ENCODE measurements at regions not wholly inside any gene's neighbourhood (a gene's known extent, or its start where the extent isn't known, plus 50 kb on each side); places are given as distances from the start of the nearest gene placed in this dataset.
"Not testable (repeated sequence)": the region's sequence is repeated elsewhere in the genome, so short reads cannot be mapped to it uniquely, and the experiment has no call there.

- Histone ChIP-seq H2AFZ (ENCODE audit: low read length) (peak overlapping the region; percentile 92), H3K79me2 (ENCODE audit: low read length) (no peaks in the 10 kb centered on the region), H3K4me2 (ENCODE audit: low read depth, low read length, poor library complexity, severe bottlenecking) (no peak overlapping the region), H3K9me2 (replicated peaks; ENCODE audit: insufficient read depth, low read length) (no peaks in the 10 kb centered on the region), H3K36me3 (ENCODE audit: insufficient read depth, low read length) (no peaks in the 10 kb centered on the region), H3K9me3 (ENCODE audit: low read length) (no peaks in the 10 kb centered on the region), H3K27me3 (ENCODE audit: low read length) (no peaks in the 10 kb centered on the region), H3K4me3 (ENCODE audit: low read length) (no peak overlapping the region), H3K4me1 (ENCODE audit: low read length) (peaks cover 34% of the 10 kb centered on the region), H3K9ac (ENCODE audit: low read length) (no peak overlapping the region), H3K27ac (ENCODE audit: low read length) (no peak overlapping the region), H4K20me1 (ENCODE audit: insufficient read depth, low read depth, low read length) (no peaks in the 10 kb centered on the region)
- peak; percentile 74 for DNase-seq
These were observed 109.2 kb downstream of the ATXN7L3B start for GRCh38 chr12:74646831-74647230.

- H3K27me3 ChIP-seq (ENCODE audit: low read length): no peaks in the 10 kb centered on the region
- no peaks in the 10 kb centered on the region for H3K9me3 ChIP-seq (ENCODE audit: low read length)
- no peak overlapping the region for H3K9ac ChIP-seq (ENCODE audit: low read length)
- H3K4me3 ChIP-seq (ENCODE audit: low read length): no peak overlapping the region
- H3K9me2 ChIP-seq (replicated peaks; ENCODE audit: insufficient read depth, low read length): no peaks in the 10 kb centered on the region
- peaks cover 30% of the 10 kb centered on the region for H3K4me1 ChIP-seq (ENCODE audit: low read length)
- peak overlapping the region; percentile 92 for H2AFZ ChIP-seq (ENCODE audit: low read length)
- no peaks in the 10 kb centered on the region for H3K36me3 ChIP-seq (ENCODE audit: insufficient read depth, low read length)
- no peak for DNase-seq
- no peak overlapping the region for H3K4me2 ChIP-seq (ENCODE audit: low read depth, low read length, poor library complexity, severe bottlenecking)
- H3K79me2 ChIP-seq (ENCODE audit: low read length): no peaks in the 10 kb centered on the region
- no peak overlapping the region for H3K27ac ChIP-seq (ENCODE audit: low read length)
- no peaks in the 10 kb centered on the region for H4K20me1 ChIP-seq (ENCODE audit: insufficient read depth, low read depth, low read length)
These were observed 109.6 kb downstream of the ATXN7L3B start for GRCh38 chr12:74647256-74647655.

- Histone ChIP-seq H3K4me1 (ENCODE audit: low read length) (no peaks in the 10 kb centered on the region), H3K9ac (ENCODE audit: low read length) (no peak overlapping the region), H3K4me3 (ENCODE audit: low read length) (no peak overlapping the region), H4K20me1 (ENCODE audit: insufficient read depth, low read depth, low read length) (no peaks in the 10 kb centered on the region), H3K4me2 (ENCODE audit: low read depth, low read length, poor library complexity, severe bottlenecking) (no peak overlapping the region), H3K9me2 (replicated peaks; ENCODE audit: insufficient read depth, low read length) (no peaks in the 10 kb centered on the region), H2AFZ (ENCODE audit: low read length) (no peak overlapping the region), H3K9me3 (ENCODE audit: low read length) (no peaks in the 10 kb centered on the region), H3K36me3 (ENCODE audit: insufficient read depth, low read length) (no peaks in the 10 kb centered on the region), H3K27ac (ENCODE audit: low read length) (no peak overlapping the region), H3K27me3 (ENCODE audit: low read length) (no peaks in the 10 kb centered on the region; the same call in 1 of the 2 replicates), H3K79me2 (ENCODE audit: low read length) (no peaks in the 10 kb centered on the region)
- no peak for DNase-seq
These were observed 118.6 kb downstream of the ATXN7L3B start for GRCh38 chr12:74656251-74656650.

GRCh38 chr12:74660442-74660841 lies 122.8 kb downstream of the ATXN7L3B start:
- Histone ChIP-seq H3K79me2 (ENCODE audit: low read length) (no peaks in the 10 kb centered on the region), H3K4me3 (ENCODE audit: low read length) (no peak overlapping the region), H3K4me1 (ENCODE audit: low read length) (no peaks in the 10 kb centered on the region), H3K9ac (ENCODE audit: low read length) (no peak overlapping the region), H3K27me3 (ENCODE audit: low read length) (no peaks in the 10 kb centered on the region; the same call in 1 of the 2 replicates), H3K9me3 (ENCODE audit: low read length) (no peaks in the 10 kb centered on the region), H3K9me2 (replicated peaks; ENCODE audit: insufficient read depth, low read length) (no peaks in the 10 kb centered on the region), H3K27ac (ENCODE audit: low read length) (no peak overlapping the region), H3K36me3 (ENCODE audit: insufficient read depth, low read length) (no peaks in the 10 kb centered on the region), H3K4me2 (ENCODE audit: low read depth, low read length, poor library complexity, severe bottlenecking) (no peak overlapping the region), H2AFZ (ENCODE audit: low read length) (no peak overlapping the region), H4K20me1 (ENCODE audit: insufficient read depth, low read depth, low read length) (no peaks in the 10 kb centered on the region)
- no peak for DNase-seq

- no peaks in the 10 kb centered on the region; the same call in 1 of the 2 replicates for H3K27me3 ChIP-seq (ENCODE audit: low read length)
- no peak overlapping the region for H3K4me3 ChIP-seq (ENCODE audit: low read length)
- no peaks in the 10 kb centered on the region for H4K20me1 ChIP-seq (ENCODE audit: insufficient read depth, low read depth, low read length)
- DNase-seq: no peak
- H3K79me2 ChIP-seq (ENCODE audit: low read length): no peaks in the 10 kb centered on the region
- H3K36me3 ChIP-seq (ENCODE audit: insufficient read depth, low read length): no peaks in the 10 kb centered on the region
- no peaks in the 10 kb centered on the region for H3K9me3 ChIP-seq (ENCODE audit: low read length)
- H3K4me2 ChIP-seq (ENCODE audit: low read depth, low read length, poor library complexity, severe bottlenecking): no peak overlapping the region
- no peak overlapping the region for H2AFZ ChIP-seq (ENCODE audit: low read length)
- H3K4me1 ChIP-seq (ENCODE audit: low read length): no peaks in the 10 kb centered on the region
- no peak overlapping the region for H3K9ac ChIP-seq (ENCODE audit: low read length)
- H3K27ac ChIP-seq (ENCODE audit: low read length): no peak overlapping the region
- H3K9me2 ChIP-seq (replicated peaks; ENCODE audit: insufficient read depth, low read length): no peaks in the 10 kb centered on the region
These were observed 126.3 kb downstream of the ATXN7L3B start for GRCh38 chr12:74663958-74664357.

GRCh38 chr12:74665690-74666089 lies 128.1 kb downstream of the ATXN7L3B start:
- no peaks in the 10 kb centered on the region for H3K9me2 ChIP-seq (replicated peaks; ENCODE audit: insufficient read depth, low read length)
- no peaks in the 10 kb centered on the region for H3K4me1 ChIP-seq (ENCODE audit: low read length)
- no peaks in the 10 kb centered on the region for H3K79me2 ChIP-seq (ENCODE audit: low read length)
- no peak for DNase-seq
- no peak overlapping the region for H3K27ac ChIP-seq (ENCODE audit: low read length)
- H3K4me2 ChIP-seq (ENCODE audit: low read depth, low read length, poor library complexity, severe bottlenecking): no peak overlapping the region
- H3K27me3 ChIP-seq (ENCODE audit: low read length): no peaks in the 10 kb centered on the region; the same call in none of the 2 replicates
- no peaks in the 10 kb centered on the region for H4K20me1 ChIP-seq (ENCODE audit: insufficient read depth, low read depth, low read length)
- H2AFZ ChIP-seq (ENCODE audit: low read length): no peak overlapping the region
- no peaks in the 10 kb centered on the region for H3K36me3 ChIP-seq (ENCODE audit: insufficient read depth, low read length)
- H3K9me3 ChIP-seq (ENCODE audit: low read length): no peaks in the 10 kb centered on the region
- H3K9ac ChIP-seq (ENCODE audit: low read length): no peak overlapping the region
- no peak overlapping the region for H3K4me3 ChIP-seq (ENCODE audit: low read length)

- H3K9me3 ChIP-seq (ENCODE audit: low read length): no peaks in the 10 kb centered on the region
- no peaks in the 10 kb centered on the region for H3K9me2 ChIP-seq (replicated peaks; ENCODE audit: insufficient read depth, low read length)
- no peaks in the 10 kb centered on the region for H3K36me3 ChIP-seq (ENCODE audit: insufficient read depth, low read length)
- no peak overlapping the region for H3K27ac ChIP-seq (ENCODE audit: low read length)
- H3K27me3 ChIP-seq (ENCODE audit: low read length): no peaks in the 10 kb centered on the region; the same call in 1 of the 2 replicates
- H2AFZ ChIP-seq (ENCODE audit: low read length): no peak overlapping the region
- no peaks in the 10 kb centered on the region for H3K4me1 ChIP-seq (ENCODE audit: low read length)
- DNase-seq: no peak
- H3K4me3 ChIP-seq (ENCODE audit: low read length): no peak overlapping the region
- H4K20me1 ChIP-seq (ENCODE audit: insufficient read depth, low read depth, low read length): no peaks in the 10 kb centered on the region
- no peaks in the 10 kb centered on the region for H3K79me2 ChIP-seq (ENCODE audit: low read length)
- H3K9ac ChIP-seq (ENCODE audit: low read length): no peak overlapping the region
- H3K4me2 ChIP-seq (ENCODE audit: low read depth, low read length, poor library complexity, severe bottlenecking): no peak overlapping the region
These were observed 133.8 kb downstream of the ATXN7L3B start for GRCh38 chr12:74671421-74671820.

- not testable (repeated sequence) for H3K27me3 ChIP-seq (ENCODE audit: low read length); H3K9ac ChIP-seq (ENCODE audit: low read length); H3K36me3 ChIP-seq (ENCODE audit: insufficient read depth, low read length); H4K20me1 ChIP-seq (ENCODE audit: insufficient read depth, low read depth, low read length); H2AFZ ChIP-seq (ENCODE audit: low read length); H3K4me3 ChIP-seq (ENCODE audit: low read length); H3K79me2 ChIP-seq (ENCODE audit: low read length); H3K4me1 ChIP-seq (ENCODE audit: low read length); DNase-seq; H3K4me2 ChIP-seq (ENCODE audit: low read depth, low read length, poor library complexity, severe bottlenecking); H3K9me3 ChIP-seq (ENCODE audit: low read length); H3K27ac ChIP-seq (ENCODE audit: low read length); H3K9me2 ChIP-seq (replicated peaks; ENCODE audit: insufficient read depth, low read length)
These were observed 139.3 kb downstream of the ATXN7L3B start for GRCh38 chr12:74676955-74677354.

- DNase-seq: no peak
- Histone ChIP-seq H3K9me3 (ENCODE audit: low read length) (no peaks in the 10 kb centered on the region), H3K79me2 (ENCODE audit: low read length) (no peaks in the 10 kb centered on the region), H4K20me1 (ENCODE audit: insufficient read depth, low read depth, low read length) (no peaks in the 10 kb centered on the region), H3K9ac (ENCODE audit: low read length) (no peak overlapping the region), H3K9me2 (replicated peaks; ENCODE audit: insufficient read depth, low read length) (no peaks in the 10 kb centered on the region), H2AFZ (ENCODE audit: low read length) (no peak overlapping the region), H3K4me2 (ENCODE audit: low read depth, low read length, poor library complexity, severe bottlenecking) (no peak overlapping the region), H3K27me3 (ENCODE audit: low read length) (no peaks in the 10 kb centered on the region; the same call in 1 of the 2 replicates), H3K27ac (ENCODE audit: low read length) (no peak overlapping the region), H3K4me1 (ENCODE audit: low read length) (no peaks in the 10 kb centered on the region; the same call in 1 of the 2 replicates), H3K4me3 (ENCODE audit: low read length) (no peak overlapping the region), H3K36me3 (ENCODE audit: insufficient read depth, low read length) (no peaks in the 10 kb centered on the region)
These were observed 147.8 kb downstream of the ATXN7L3B start for GRCh38 chr12:74685385-74685784.

All from Karpas-422 (cell line).